PC-9 (cell line): ENCODE measurements at regions not wholly inside any gene's neighbourhood (a gene's known extent, or its start where the extent isn't known, plus 50 kb on each side); places are given as distances from the start of the nearest gene placed in this dataset.

Experiments
- BruUV-seq: library from RNA; stranded (reverse); fragments of 400-500 nt; replicated peaks from 2 replicates; lab custom pipeline; 2021; lab: Mats Ljungman, UMichigan
- CTCF ChIA-PET: fragments of 300-600 bp; sonication (Branson Sonifier 250); formaldehyde crosslinking; loops from one replicate; lab custom pipeline; 2022; ENCODE audit warnings: antibody characterized with exemption; lab: Charles Lee
- POLR2A ChIA-PET: fragments of 300-600 bp; sonication (Branson Sonifier 250); formaldehyde crosslinking; loops from one replicate; lab custom pipeline; 2022; ENCODE audit warnings: antibody characterized with exemption; ENCODE audit not compliant: unreplicated experiment; lab: Charles Lee
- DNase-seq, 2 experiments: peaks; one replicate each; pipeline versions ENCODE4 v3.0.0 to v3.0.0-alpha.2; 2015 to 2022; ENCODE audit warnings: mixed read lengths in 1 of 2
- H2AFZ ChIP-seq: fragments of 200-600 bp; sonication (generic); 2 replicates; pipeline ENCODE4 v1.8.1; 2017; ENCODE audit warnings: antibody characterized with exemption
- H3F3A ChIP-seq: fragments of 200-600 bp; sonication (generic); 2 replicates; pipeline ENCODE4 v1.8.1; 2017; ENCODE audit warnings: antibody characterized with exemption, mild to moderate bottlenecking, low read depth; ENCODE audit not compliant: insufficient read depth
- H3K27ac ChIP-seq: fragments of 200-600 bp; sonication (generic); 2 replicates; pipeline ENCODE4 v1.6.1; 2016; ENCODE audit warnings: mixed run types
- H3K27me3 ChIP-seq: fragments of 200-600 bp; sonication (generic); 2 replicates; pipeline ENCODE4 v1.6.1; 2016; ENCODE audit warnings: low read depth, mixed run types; ENCODE audit not compliant: insufficient read depth
- H3K36me3 ChIP-seq: fragments of 200-600 bp; sonication (generic); 2 replicates; pipeline ENCODE4 v1.6.1; 2016; ENCODE audit warnings: low read depth, mixed run types
- H3K4me1 ChIP-seq: fragments of 200-600 bp; sonication (generic); replicated peaks from 2 replicates; pipeline ENCODE4 v1.6.1; 2016; ENCODE audit warnings: mixed run types; ENCODE audit not compliant: insufficient read depth
- H3K4me2 ChIP-seq: fragments of 200-600 bp; sonication (generic); 2 replicates; pipeline ENCODE4 v1.6.1; 2017; ENCODE audit warnings: mixed run types
- H3K4me3 ChIP-seq: fragments of 200-600 bp; sonication (generic); 2 replicates; pipeline ENCODE4 v1.6.1; 2016; ENCODE audit warnings: mixed run types
- H3K79me2 ChIP-seq: fragments of 200-600 bp; sonication (generic); 2 replicates; pipeline ENCODE4 v1.6.1; 2017; ENCODE audit warnings: low read depth, mixed run types
- H3K9me2 ChIP-seq: fragments of 200-600 bp; sonication (generic); 2 replicates; pipeline ENCODE4 v1.8.1; 2017; ENCODE audit warnings: mild to moderate bottlenecking; ENCODE audit not compliant: insufficient read depth
- H3K9me3 ChIP-seq: fragments of 200-600 bp; sonication (generic); 2 replicates; pipeline ENCODE4 v1.8.1; 2016; ENCODE audit warnings: low read depth; ENCODE audit not compliant: insufficient read depth
- H4K20me1 ChIP-seq: fragments of 200-600 bp; sonication (generic); 2 replicates; pipeline ENCODE4 v1.8.1; 2017; ENCODE audit not compliant: insufficient read depth
- CTCF ChIP-seq: fragments of 200-600 bp; sonication (generic); conservative IDR thresholded peaks from 2 replicates; pipeline ENCODE4 v1.6.1; 2017; ENCODE audit warnings: mixed run types, antibody characterized with exemption, mild to moderate bottlenecking, moderate library complexity
- EZH2 ChIP-seq: fragments of 200-600 bp; sonication (generic); IDR thresholded peaks from 2 replicates; pipeline ENCODE4 v1.8.0; 2017; ENCODE audit warnings: antibody characterized with exemption, low read depth
- intact Hi-C: fragments of 100-400 bp; cut with micrococcal nuclease; formaldehyde crosslinking; loops from one replicate; pipeline ENCODE4 v1.10.0; 2022; ENCODE audit not compliant: unreplicated experiment

GRCh38 chr4:1490654-1491327, 84.5 kb upstream of the NKX1-1 start:
- intact Hi-C loops: no loop called here
- Histone ChIP-seq H3K4me2 (no peak overlapping the region), H3K4me1 (no peaks in the 10 kb centered on the region), H2AFZ (no peak overlapping the region), H3K4me3 (no peak overlapping the region), H3K9me2 (no peaks in the 10 kb centered on the region), H4K20me1 (no peaks in the 10 kb centered on the region), H3F3A (no peaks in the 10 kb centered on the region), H3K79me2 (no peaks in the 10 kb centered on the region), H3K27ac (no peak overlapping the region), H3K9me3 (peaks cover 5% of the 10 kb centered on the region; the same call in 1 of the 2 replicates), H3K36me3 (no peaks in the 10 kb centered on the region), H3K27me3 (peaks cover 100% of the 10 kb centered on the region)
- TF ChIP-seq EZH2 (no peak), CTCF (no peak)
- no TSS peak for BruUV-seq
- POLR2A ChIA-PET: no interaction called here
- CTCF ChIA-PET: no interaction called here
- DNase-seq: no peak

GRCh38 chr4:1490011-1490653, 83.9 kb upstream of the NKX1-1 start:
- Histone ChIP-seq H3K79me2 (no peaks in the 10 kb centered on the region), H3K27ac (no peak overlapping the region), H3K4me3 (no peak overlapping the region), H3K27me3 (peaks cover 94% of the 10 kb centered on the region), H3K4me1 (no peaks in the 10 kb centered on the region), H3K4me2 (no peak overlapping the region), H3K36me3 (no peaks in the 10 kb centered on the region), H3F3A (no peaks in the 10 kb centered on the region), H3K9me3 (peaks cover 8% of the 10 kb centered on the region; the same call in 1 of the 2 replicates), H4K20me1 (no peaks in the 10 kb centered on the region), H3K9me2 (no peaks in the 10 kb centered on the region), H2AFZ (no peak overlapping the region)
- CTCF ChIA-PET: no interaction called here
- intact Hi-C loops: no loop called here
- POLR2A ChIA-PET: no interaction called here
- TF ChIP-seq CTCF (no peak), EZH2 (no peak)
- no TSS peak for BruUV-seq
- no peak for DNase-seq

GRCh38 chr4:1489639-1489995, 83.4 kb upstream of the NKX1-1 start:
- CTCF ChIA-PET: no interaction called here
- Histone ChIP-seq H3K36me3 (no peaks in the 10 kb centered on the region), H3K27ac (no peak overlapping the region), H2AFZ (no peak overlapping the region), H3K9me2 (no peaks in the 10 kb centered on the region), H3K9me3 (peaks cover 12% of the 10 kb centered on the region; the same call in 1 of the 2 replicates), H3K27me3 (peaks cover 89% of the 10 kb centered on the region), H3K79me2 (no peaks in the 10 kb centered on the region), H4K20me1 (no peaks in the 10 kb centered on the region), H3F3A (no peaks in the 10 kb centered on the region), H3K4me2 (no peak overlapping the region), H3K4me3 (no peak overlapping the region), H3K4me1 (no peaks in the 10 kb centered on the region)
- intact Hi-C loops: no loop called here
- POLR2A ChIA-PET: no interaction called here
- TF ChIP-seq EZH2 (no peak), CTCF (no peak)
- BruUV-seq: no TSS peak
- no peak for DNase-seq
